Fibroblast of lung (primary cell): ENCODE measurements at regions not wholly inside any gene's neighbourhood (a gene's known extent, or its start where the extent isn't known, plus 50 kb on each side); places are given as distances from the start of the nearest gene placed in this dataset.

ENCODE experiments used
- DNase-seq, 2 donors: peaks; one replicate each; pipeline versions ENCODE4 v3.0.0 to v3.0.0-alpha.2; 2010; ENCODE audit warnings: low read depth in 2 of 2
- H2AFZ ChIP-seq: 2 replicates; pipeline ENCODE4 v1.5.1; 2012; ENCODE audit warnings: low read length, control low read depth, inconsistent platforms
- H3K27ac ChIP-seq: 2 replicates; pipeline ENCODE4 v1.5.1; 2011; ENCODE audit warnings: low read length, control low read depth; ENCODE audit not compliant: insufficient read depth
- H3K27me3 ChIP-seq: 2 replicates; pipeline ENCODE4 v1.5.1; 2011; ENCODE audit warnings: mild to moderate bottlenecking, low read length; ENCODE audit not compliant: control insufficient read depth, insufficient read depth
- H3K36me3 ChIP-seq: 2 replicates; pipeline ENCODE4 v1.5.1; 2011; ENCODE audit warnings: low read length; ENCODE audit not compliant: control insufficient read depth, insufficient read depth
- H3K4me1 ChIP-seq: 2 replicates; pipeline ENCODE4 v1.5.1; 2011; ENCODE audit warnings: low read length; ENCODE audit not compliant: control insufficient read depth, insufficient read depth; ENCODE audit errors: extremely low read depth
- H3K4me2 ChIP-seq: 2 replicates; pipeline ENCODE4 v1.5.1; 2011; ENCODE audit warnings: low read length, control low read depth; ENCODE audit not compliant: insufficient read depth; ENCODE audit errors: extremely low read depth
- H3K4me3 ChIP-seq, 4 experiments: fragments of 200-600 bp in 1 of 4; sonication (generic) in 1 of 4; replicated peaks in 1 of 4; 2 replicates each; pipeline ENCODE4 v1.5.1; 2011 to 2016; ENCODE audit warnings: low read length in 4 of 4, low read depth in 3 of 4, mild to moderate bottlenecking in 3 of 4, control low read depth in 2 of 4, inconsistent platforms in 1 of 4, mixed read lengths in 1 of 4; ENCODE audit not compliant: insufficient read depth in 1 of 4; ENCODE audit errors: control extremely low read depth in 1 of 4
- H3K79me2 ChIP-seq: 2 replicates; pipeline ENCODE4 v1.5.1; 2012; ENCODE audit warnings: mild to moderate bottlenecking, low read length, inconsistent platforms; ENCODE audit not compliant: control insufficient read depth, insufficient read depth
- H3K9ac ChIP-seq: 2 replicates; pipeline ENCODE4 v1.5.1; 2011; ENCODE audit warnings: mild to moderate bottlenecking, low read length, control low read depth; ENCODE audit not compliant: insufficient read depth
- H3K9me3 ChIP-seq: 2 replicates; pipeline ENCODE4 v1.5.1; 2012; ENCODE audit warnings: low read depth, low read length; ENCODE audit not compliant: control insufficient read depth, insufficient read depth
- H4K20me1 ChIP-seq: 2 replicates; pipeline ENCODE4 v1.5.1; 2011; ENCODE audit warnings: low read length; ENCODE audit not compliant: control insufficient read depth, insufficient read depth; ENCODE audit errors: extremely low read depth
- EZH2 ChIP-seq: IDR thresholded peaks from 2 replicates; pipeline ENCODE4 v1.5.1; 2012; ENCODE audit warnings: low read length, control low read depth, mild to moderate bottlenecking; ENCODE audit errors: missing control alignments
- TF ChIP-seq, protein P1 (sequence below), 2 donors: IDR thresholded peaks in 1 of 2; conservative IDR thresholded peaks in 1 of 2; 1 replicate in 1 of 2; 2 replicates in 1 of 2; pipeline ENCODE4 v1.5.1; 2011 to 2012; ENCODE audit warnings: low read length in 2 of 2, control low read depth in 1 of 2, inconsistent platforms in 1 of 2, low read depth in 1 of 2, mild to moderate bottlenecking in 1 of 2

DNA sequence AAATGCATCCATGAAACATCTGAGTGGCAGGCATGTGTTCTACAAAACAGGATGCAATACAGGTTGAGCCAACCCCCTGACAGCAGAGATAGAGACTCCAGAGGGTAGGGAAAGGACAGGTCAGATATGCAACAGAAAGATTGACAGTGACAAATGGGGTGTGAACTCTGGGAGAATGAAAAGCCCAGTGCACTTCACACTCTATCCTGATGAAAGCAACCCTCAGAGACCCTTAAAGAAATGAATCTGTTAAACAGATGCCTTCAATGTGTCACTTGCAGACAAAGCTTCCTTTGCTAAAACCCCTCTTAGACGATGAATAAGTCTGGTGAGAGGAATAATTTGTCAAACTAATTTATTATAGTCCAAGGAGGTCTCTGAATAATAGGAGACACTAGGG, 89.9 kb downstream of the RFPL4B start:
- no peaks in the 10 kb centered on the region for H3K79me2 ChIP-seq
- H3K4me3 ChIP-seq = no peak overlapping the region
- H3K9me3 ChIP-seq = no peaks in the 10 kb centered on the region
- TF ChIP-seq, protein P1, sequence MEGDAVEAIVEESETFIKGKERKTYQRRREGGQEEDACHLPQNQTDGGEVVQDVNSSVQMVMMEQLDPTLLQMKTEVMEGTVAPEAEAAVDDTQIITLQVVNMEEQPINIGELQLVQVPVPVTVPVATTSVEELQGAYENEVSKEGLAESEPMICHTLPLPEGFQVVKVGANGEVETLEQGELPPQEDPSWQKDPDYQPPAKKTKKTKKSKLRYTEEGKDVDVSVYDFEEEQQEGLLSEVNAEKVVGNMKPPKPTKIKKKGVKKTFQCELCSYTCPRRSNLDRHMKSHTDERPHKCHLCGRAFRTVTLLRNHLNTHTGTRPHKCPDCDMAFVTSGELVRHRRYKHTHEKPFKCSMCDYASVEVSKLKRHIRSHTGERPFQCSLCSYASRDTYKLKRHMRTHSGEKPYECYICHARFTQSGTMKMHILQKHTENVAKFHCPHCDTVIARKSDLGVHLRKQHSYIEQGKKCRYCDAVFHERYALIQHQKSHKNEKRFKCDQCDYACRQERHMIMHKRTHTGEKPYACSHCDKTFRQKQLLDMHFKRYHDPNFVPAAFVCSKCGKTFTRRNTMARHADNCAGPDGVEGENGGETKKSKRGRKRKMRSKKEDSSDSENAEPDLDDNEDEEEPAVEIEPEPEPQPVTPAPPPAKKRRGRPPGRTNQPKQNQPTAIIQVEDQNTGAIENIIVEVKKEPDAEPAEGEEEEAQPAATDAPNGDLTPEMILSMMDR (conservative IDR thresholded peaks at IDR 0.05 in 1 of 2, IDR thresholded peaks at IDR 0.05 in 1 of 2; ENCODE audit: low read depth in 1 of 2, low read length in 2 of 2) = no peak
- TF ChIP-seq EZH2 = no peak
- no peak overlapping the region for H3K4me2 ChIP-seq
- no peaks in the 10 kb centered on the region for H3K4me1 ChIP-seq
- no peaks in the 10 kb centered on the region for H4K20me1 ChIP-seq
- H3K27ac ChIP-seq = no peak overlapping the region
- peak in 1 of 2 donors; percentile 14 for DNase-seq
- H3K27me3 ChIP-seq = no peaks in the 10 kb centered on the region
- no peaks in the 10 kb centered on the region for H3K36me3 ChIP-seq
- H2AFZ ChIP-seq = no peak overlapping the region
- H3K9ac ChIP-seq = no peak overlapping the region

DNA sequence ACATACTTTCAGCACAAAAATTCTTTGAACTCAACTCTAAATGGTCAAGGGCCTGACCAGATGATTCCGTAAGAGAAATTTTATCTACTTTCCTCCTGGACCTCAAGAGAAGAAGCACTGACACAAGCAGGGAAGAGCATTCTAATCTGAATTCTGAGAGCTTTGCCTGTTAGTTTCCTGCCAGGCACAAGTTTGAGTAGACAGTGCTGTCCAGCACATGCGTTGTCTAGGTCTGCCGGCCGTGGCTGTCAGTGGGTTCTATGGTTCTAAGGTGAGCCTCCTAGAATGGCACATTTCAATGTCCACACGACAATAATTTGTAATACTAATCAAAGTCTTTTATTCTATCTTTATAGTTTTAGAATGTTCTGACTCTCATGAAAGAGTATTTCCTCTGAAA, 91.9 kb downstream of the RFPL4B start:
- H3K4me2 ChIP-seq = no peak overlapping the region
- no peak overlapping the region for H3K9ac ChIP-seq
- peak in 1 of 2 donors; percentile 39 for DNase-seq
- no peaks in the 10 kb centered on the region for H3K79me2 ChIP-seq
- H3K27me3 ChIP-seq = no peaks in the 10 kb centered on the region
- H3K4me3 ChIP-seq = no peak overlapping the region
- H2AFZ ChIP-seq = no peak overlapping the region
- H3K27ac ChIP-seq = no peak overlapping the region
- H3K4me1 ChIP-seq = no peaks in the 10 kb centered on the region
- H3K36me3 ChIP-seq = no peaks in the 10 kb centered on the region
- no peaks in the 10 kb centered on the region for H3K9me3 ChIP-seq
- no peaks in the 10 kb centered on the region for H4K20me1 ChIP-seq
- TF ChIP-seq, protein P1 (conservative IDR thresholded peaks at IDR 0.05 in 1 of 2, IDR thresholded peaks at IDR 0.05 in 1 of 2; ENCODE audit: low read depth in 1 of 2, low read length in 2 of 2) = no peak
- no peak for TF ChIP-seq EZH2

DNA sequence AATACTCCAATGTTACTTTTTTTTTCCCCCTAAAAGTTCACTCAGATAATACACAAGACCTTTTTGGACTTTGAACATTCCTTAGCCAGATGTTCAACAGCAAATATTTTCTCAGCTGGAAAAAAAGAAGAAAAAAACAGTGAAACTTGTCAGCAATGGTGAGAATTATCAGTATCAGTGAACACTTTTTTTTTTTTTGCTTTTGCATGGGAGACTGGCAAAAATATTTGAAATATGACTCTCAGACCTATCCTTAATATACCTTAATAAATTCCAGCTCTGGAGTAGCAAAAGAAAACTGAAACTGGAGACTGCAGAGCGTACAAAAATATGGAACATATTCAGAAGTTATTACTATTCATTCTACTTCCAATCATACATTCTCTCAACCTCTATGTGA, 92.3 kb downstream of the RFPL4B start:
- Histone ChIP-seq H3K4me3 (no peak overlapping the region), H2AFZ (no peak overlapping the region), H3K27me3 (no peaks in the 10 kb centered on the region), H3K27ac (no peak overlapping the region), H3K9ac (no peak overlapping the region), H3K79me2 (no peaks in the 10 kb centered on the region), H3K4me2 (no peak overlapping the region), H3K9me3 (no peaks in the 10 kb centered on the region), H3K36me3 (no peaks in the 10 kb centered on the region), H3K4me1 (no peaks in the 10 kb centered on the region), H4K20me1 (no peaks in the 10 kb centered on the region)
- DNase-seq = no peak
- TF ChIP-seq, protein P1 (conservative IDR thresholded peaks at IDR 0.05 in 1 of 2, IDR thresholded peaks at IDR 0.05 in 1 of 2; ENCODE audit: low read depth in 1 of 2, low read length in 2 of 2) = no peak
- no peak for TF ChIP-seq EZH2
